Vagina (tissue), 2 donors: ENCODE measurements at regions not wholly inside any gene's neighbourhood (a gene's known extent, or its start where the extent isn't known, plus 50 kb on each side); places are given as distances from the start of the nearest gene placed in this dataset.

Experiments
- DNase-seq, 2 donors: peaks; one replicate each; pipeline ENCODE4 v3.0.0-alpha.2; 2017; ENCODE audit errors: extremely low spot score in 2 of 2
- H3K27ac ChIP-seq: fragments of 200-600 bp; sonication (generic); one replicate; pipeline ENCODE4 v1.5.1; 2019
- H3K27me3 ChIP-seq: fragments of 200-600 bp; sonication (generic); one replicate; pipeline ENCODE4 v1.5.1; 2019
- H3K36me3 ChIP-seq, 2 donors: fragments of 200-600 bp; sonication (generic); one replicate each; pipeline ENCODE4 v1.5.1; 2017 to 2019
- H3K4me1 ChIP-seq: fragments of 200-600 bp; sonication (generic); one replicate; pipeline ENCODE4 v1.5.1; 2019
- H3K4me3 ChIP-seq, 2 donors: fragments of 200-600 bp; sonication (generic); 1 replicate in 1 of 2; 2 replicates in 1 of 2; pipeline ENCODE4 v1.5.1; 2016 to 2019
- H3K9me3 ChIP-seq: fragments of 200-600 bp; sonication (generic); one replicate; pipeline ENCODE4 v1.5.1; 2019
- CTCF ChIP-seq, 3 experiments: fragments of 450-650 bp in 2 of 3; fragments of 200-600 bp in 1 of 3; sonication (generic) in 1 of 3; IDR thresholded peaks; one replicate each; pipeline ENCODE4 v1.5.1; 2017 to 2019; ENCODE audit warnings: antibody characterized with exemption in 3 of 3, mild to moderate bottlenecking in 2 of 3, moderate library complexity in 2 of 3
- POLR2A ChIP-seq, 2 donors: fragments of 450-650 bp; IDR thresholded peaks; one replicate each; pipeline ENCODE4 v1.6.1; 2017; ENCODE audit warnings: antibody characterized with exemption in 2 of 2, mild to moderate bottlenecking in 2 of 2, moderate library complexity in 2 of 2
- POLR2AphosphoS5 ChIP-seq, 2 donors: sonication (generic); formaldehyde crosslinking; IDR thresholded peaks; one replicate each; pipeline ENCODE4 v1.9.0; 2017; ENCODE audit warnings: antibody characterized with exemption in 2 of 2, mild to moderate bottlenecking in 2 of 2, low read depth in 1 of 2; ENCODE audit not compliant: insufficient read depth in 1 of 2
- intact Hi-C: fragments of 100-400 bp; cut with DNase I; formaldehyde crosslinking; loops from one replicate; pipeline ENCODE4 v1.15.1; 2023

GRCh38 chr4:157824021-157824420, 348.8 kb downstream of the GASK1B start:
- H3K27me3 ChIP-seq, result no peaks in the 10 kb centered on the region
- intact Hi-C loops, result no loop called here
- no peaks in the 10 kb centered on the region for H3K9me3 ChIP-seq
- no peaks in the 10 kb centered on the region for H3K4me1 ChIP-seq
- H3K27ac ChIP-seq, result no peak overlapping the region
- DNase-seq, result no peak
- TF ChIP-seq POLR2A (IDR thresholded peaks at IDR 0.05), result no peak
- TF ChIP-seq POLR2AphosphoS5 (IDR thresholded peaks at IDR 0.05; ENCODE audit: insufficient read depth in 1 of 2, low read depth in 1 of 2), result no peak
- no peak for TF ChIP-seq CTCF (IDR thresholded peaks at IDR 0.05)
- no peaks in the 10 kb centered on the region for H3K36me3 ChIP-seq
- no peak overlapping the region for H3K4me3 ChIP-seq

GRCh38 chr4:157821814-157822213, 351.0 kb downstream of the GASK1B start:
- H3K27ac ChIP-seq, result no peak overlapping the region
- no peaks in the 10 kb centered on the region for H3K4me1 ChIP-seq
- no peaks in the 10 kb centered on the region for H3K36me3 ChIP-seq
- DNase-seq, result no peak
- H3K27me3 ChIP-seq, result no peaks in the 10 kb centered on the region
- TF ChIP-seq CTCF (IDR thresholded peaks at IDR 0.05), result no peak
- TF ChIP-seq POLR2AphosphoS5 (IDR thresholded peaks at IDR 0.05; ENCODE audit: insufficient read depth in 1 of 2, low read depth in 1 of 2), result no peak
- TF ChIP-seq POLR2A (IDR thresholded peaks at IDR 0.05), result no peak
- H3K4me3 ChIP-seq, result no peak overlapping the region
- intact Hi-C loops, result no loop called here
- H3K9me3 ChIP-seq, result no peaks in the 10 kb centered on the region

GRCh38 chr4:157819693-157820464, 352.9 kb downstream of the GASK1B start:
- intact Hi-C loops, result no loop called here
- Histone ChIP-seq H3K27ac (no peak overlapping the region), H3K4me3 (no peak overlapping the region), H3K36me3 (no peaks in the 10 kb centered on the region), H3K4me1 (no peaks in the 10 kb centered on the region), H3K27me3 (no peaks in the 10 kb centered on the region), H3K9me3 (no peaks in the 10 kb centered on the region)
- DNase-seq, result no peak
- no peak for TF ChIP-seq CTCF (IDR thresholded peaks at IDR 0.05)
- no peak for TF ChIP-seq POLR2AphosphoS5 (IDR thresholded peaks at IDR 0.05; ENCODE audit: insufficient read depth in 1 of 2, low read depth in 1 of 2)
- no peak for TF ChIP-seq POLR2A (IDR thresholded peaks at IDR 0.05)

- Histone ChIP-seq H3K4me3 (no peak overlapping the region), H3K27ac (no peak overlapping the region), H3K4me1 (no peaks in the 10 kb centered on the region), H3K27me3 (no peaks in the 10 kb centered on the region), H3K9me3 (no peaks in the 10 kb centered on the region), H3K36me3 (no peaks in the 10 kb centered on the region)
- DNase-seq, result no peak
- intact Hi-C loops, result no loop called here
- no peak for TF ChIP-seq CTCF (IDR thresholded peaks at IDR 0.05)
- TF ChIP-seq POLR2A (IDR thresholded peaks at IDR 0.05), result no peak
- no peak for TF ChIP-seq POLR2AphosphoS5 (IDR thresholded peaks at IDR 0.05; ENCODE audit: insufficient read depth in 1 of 2, low read depth in 1 of 2)
These were observed 353.7 kb downstream of the GASK1B start for GRCh38 chr4:157818946-157819692.
